GM19452 (cell line): ENCODE measurements at regions not wholly inside any gene's neighbourhood (a gene's known extent, or its start where the extent isn't known, plus 50 kb on each side); places are given as distances from the start of the nearest gene placed in this dataset.
"Not testable (repeated sequence)": the region's sequence is repeated elsewhere in the genome, so short reads cannot be mapped to it uniquely, and the experiment has no call there.

ENCODE experiments used
- ATAC-seq: cut with Tn5 transposase; IDR thresholded peaks from one replicate; pipeline ENCODE4 v1.9.1; 2021; ENCODE audit not compliant: unreplicated experiment

- not testable (repeated sequence) for ATAC-seq
Observed at GRCh38 chr9:42325142-42325541, 141.7 kb downstream of the SPATA31A6 start.

DNA sequence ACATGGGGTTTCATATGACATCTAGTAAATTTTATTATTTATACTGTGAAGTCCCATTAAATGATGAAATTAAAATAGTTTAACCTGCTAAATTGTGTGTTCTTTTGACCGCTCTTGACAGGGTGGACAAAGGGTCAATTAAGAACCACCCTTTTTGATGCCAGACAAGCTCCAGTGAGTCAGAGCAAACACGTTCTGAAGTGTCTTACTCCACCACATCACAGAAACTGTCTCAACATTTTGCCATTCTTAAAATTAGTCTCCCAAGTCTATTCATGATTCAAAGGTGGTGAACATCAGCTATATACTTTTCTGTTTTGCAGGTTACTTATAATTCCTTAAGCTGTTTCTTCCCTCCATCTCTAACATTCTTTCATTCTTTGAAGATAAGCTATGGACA lies 142.1 kb downstream of the SPATA31A6 start:
- ATAC-seq = not testable (repeated sequence)

DNA sequence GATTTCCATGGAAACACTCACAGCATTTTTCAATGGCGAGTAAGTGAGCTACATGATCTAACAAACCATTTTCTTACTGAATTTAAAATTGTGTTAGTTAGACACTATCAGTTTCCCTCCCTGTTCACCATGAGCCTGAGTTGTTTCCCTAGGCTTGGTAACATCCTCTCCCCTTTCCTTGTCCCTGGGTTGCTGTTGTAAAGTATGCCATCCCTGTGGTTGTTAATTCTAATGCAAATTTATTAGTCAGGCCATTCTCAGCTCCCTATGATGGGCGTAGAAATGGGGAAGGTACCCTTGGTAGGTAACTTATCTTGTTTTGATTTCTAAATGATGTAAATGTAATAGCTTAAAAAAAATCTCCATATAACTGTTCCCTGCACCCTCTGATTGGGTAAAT lies 143.0 kb downstream of the SPATA31A6 start:
- not testable (repeated sequence) for ATAC-seq

DNA sequence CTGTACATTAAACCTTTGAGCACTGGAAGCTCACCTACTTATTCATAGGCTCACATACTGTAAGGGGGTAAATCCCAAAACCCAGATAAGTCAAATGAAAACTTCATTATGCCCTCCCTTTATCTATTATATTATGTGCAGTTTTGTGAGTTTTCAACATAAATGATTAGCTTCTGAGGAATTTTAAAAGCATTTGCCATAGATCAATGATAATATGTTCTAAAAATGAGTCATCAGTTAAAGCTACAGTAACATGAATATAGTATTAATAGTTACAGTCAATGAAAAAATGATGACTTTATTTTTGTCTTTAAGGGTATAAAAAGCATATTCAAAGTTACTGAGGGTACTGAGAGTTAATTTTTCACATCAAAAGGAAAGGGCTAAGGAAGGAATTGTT lies 151.9 kb downstream of the SPATA31A6 start:
- not testable (repeated sequence) for ATAC-seq

GRCh38 chr9:42335984-42336657 lies 152.7 kb downstream of the SPATA31A6 start:
- ATAC-seq = not testable (repeated sequence)

GRCh38 chr9:42338275-42338674 lies 154.8 kb downstream of the SPATA31A6 start:
- not testable (repeated sequence) for ATAC-seq

- ATAC-seq = not testable (repeated sequence)
Observed at GRCh38 chr9:42339671-42340434, 156.4 kb downstream of the SPATA31A6 start.

DNA sequence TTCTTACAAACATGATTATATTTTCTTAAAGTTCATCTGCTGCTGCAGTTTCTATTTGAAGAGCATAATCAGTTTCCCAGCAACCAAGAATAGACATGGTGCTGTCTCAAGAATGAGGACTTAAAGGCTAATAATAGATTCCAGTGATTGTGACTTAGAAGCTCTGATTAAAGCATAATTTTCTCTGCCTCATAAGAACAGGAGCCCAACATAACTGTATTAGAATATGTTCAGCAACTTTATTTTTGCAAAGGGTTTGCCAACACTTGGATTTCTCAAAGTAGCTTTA lies 156.9 kb downstream of the SPATA31A6 start:
- not testable (repeated sequence) for ATAC-seq

GRCh38 chr9:42341860-42342259 lies 158.4 kb downstream of the SPATA31A6 start:
- ATAC-seq = not testable (repeated sequence)

DNA sequence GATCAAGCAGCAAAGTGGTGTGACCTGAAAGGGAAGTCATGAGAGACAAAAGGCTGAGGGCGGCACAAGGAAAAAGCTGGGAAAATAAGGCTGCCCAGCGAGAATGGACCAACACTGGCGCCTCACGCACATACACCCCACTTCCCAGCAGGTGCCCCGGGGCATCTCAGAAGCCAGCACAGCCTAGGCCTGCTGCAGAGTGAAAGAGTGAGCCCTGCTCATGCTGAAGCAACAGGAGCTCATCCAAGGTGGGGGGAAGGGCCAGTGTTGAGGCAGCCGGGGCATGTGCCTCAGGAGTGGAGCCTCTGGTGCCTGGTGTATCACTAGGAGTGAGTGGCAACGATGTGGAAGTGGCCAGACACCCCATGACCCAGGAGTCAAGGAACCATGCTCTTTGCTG lies 158.8 kb downstream of the SPATA31A6 start:
- not testable (repeated sequence) for ATAC-seq

GRCh38 chr9:42344508-42344907 lies 161.0 kb downstream of the SPATA31A6 start:
- ATAC-seq = not testable (repeated sequence)

DNA sequence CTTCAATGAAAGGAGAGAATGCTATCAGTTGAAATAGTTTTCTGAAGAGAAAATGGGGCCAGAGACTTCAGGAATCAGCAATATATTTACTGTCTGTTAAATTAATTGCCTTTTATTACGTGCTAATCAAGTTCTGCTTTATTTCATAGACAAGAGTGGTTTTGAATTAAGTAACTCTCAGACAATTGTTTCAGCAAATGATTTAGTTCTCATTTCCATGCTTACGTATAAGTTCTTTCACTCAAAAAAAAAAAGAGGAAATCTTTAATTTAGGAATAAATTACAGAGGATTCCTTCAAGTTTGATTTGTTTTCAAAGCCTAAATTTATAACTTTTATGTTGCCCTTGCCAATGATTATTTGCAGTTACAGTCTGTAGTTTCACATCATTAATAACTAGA lies 163.5 kb downstream of the SPATA31A6 start:
- ATAC-seq = not testable (repeated sequence)

DNA sequence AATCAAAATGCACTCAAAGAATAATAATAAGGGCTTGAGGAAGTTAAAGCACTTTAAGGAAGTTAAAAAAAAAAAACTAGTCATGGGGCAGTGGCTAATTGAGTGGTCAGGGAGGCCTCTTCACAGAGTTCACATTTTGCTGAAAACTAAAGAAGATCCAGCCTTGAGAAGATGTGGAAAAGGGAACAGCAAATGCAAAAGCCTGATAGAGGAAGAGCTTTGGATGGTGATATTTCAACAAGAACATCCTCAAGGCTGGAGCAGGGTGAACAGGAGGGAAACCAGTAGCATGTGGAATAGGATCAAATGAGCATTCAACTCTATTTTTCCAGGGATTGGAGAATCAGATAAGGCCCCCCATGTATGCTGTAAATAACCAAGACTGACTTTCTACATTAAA lies 165.7 kb downstream of the SPATA31A6 start:
- ATAC-seq = not testable (repeated sequence)

DNA sequence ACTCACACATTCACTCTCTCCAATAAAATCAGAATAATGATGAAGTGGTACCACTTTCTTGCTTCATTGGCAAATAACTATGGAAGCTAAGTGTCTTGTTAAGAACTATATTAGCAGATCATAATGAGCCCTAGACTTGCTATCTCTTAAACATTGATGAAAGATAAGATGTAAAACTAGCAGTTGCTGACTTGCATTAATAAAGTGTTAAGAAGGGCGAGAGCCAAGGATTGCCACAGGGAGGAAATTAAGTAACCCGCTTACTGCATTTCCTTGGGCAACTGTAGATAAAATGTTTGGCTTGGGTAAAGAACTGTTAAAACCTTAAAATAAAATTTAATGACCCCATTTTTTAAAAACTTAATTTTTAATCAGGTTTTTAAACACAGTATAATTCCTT lies 167.0 kb downstream of the SPATA31A6 start:
- not testable (repeated sequence) for ATAC-seq

DNA sequence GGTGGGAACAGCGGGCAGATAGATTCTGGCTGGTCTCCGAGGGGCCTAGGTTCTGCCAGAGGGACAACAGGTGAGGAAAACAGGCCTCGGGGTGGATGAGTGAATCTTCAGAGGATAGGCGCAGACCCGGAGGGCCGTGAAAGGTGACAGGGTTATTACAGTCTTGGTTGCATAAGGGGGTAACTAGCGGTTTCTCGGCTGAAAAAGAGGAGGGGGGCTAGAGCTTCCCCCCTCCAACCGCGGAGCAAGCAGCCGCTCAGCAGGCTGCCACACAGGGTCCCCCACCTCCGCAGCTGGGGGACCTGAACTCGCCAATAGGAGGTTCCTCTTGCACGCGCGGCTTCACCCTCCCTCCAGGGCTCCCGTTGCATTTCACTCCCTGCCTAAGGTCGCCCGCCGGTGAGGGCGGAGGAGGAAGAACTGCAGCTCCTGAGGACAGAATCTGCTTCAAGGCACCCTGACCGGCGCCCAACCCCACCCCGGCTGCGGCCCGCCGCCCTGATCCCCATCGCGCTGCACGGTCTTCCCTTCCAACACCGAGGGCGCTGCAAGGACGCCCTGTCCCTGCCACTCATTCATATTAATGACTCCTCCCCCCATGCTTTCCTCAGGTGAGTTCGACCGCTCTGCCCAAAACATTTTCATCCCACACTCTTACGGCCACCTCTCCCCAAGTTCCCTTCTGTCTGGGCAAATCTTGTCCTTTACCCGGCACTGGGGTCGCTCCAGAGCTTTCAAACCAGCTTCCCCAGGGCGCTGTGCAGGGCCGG lies 174.3 kb downstream of the SPATA31A6 start:
- not testable (repeated sequence) for ATAC-seq

GRCh38 chr9:42358626-42359247 lies 175.3 kb downstream of the SPATA31A6 start:
- ATAC-seq = not testable (repeated sequence)

DNA sequence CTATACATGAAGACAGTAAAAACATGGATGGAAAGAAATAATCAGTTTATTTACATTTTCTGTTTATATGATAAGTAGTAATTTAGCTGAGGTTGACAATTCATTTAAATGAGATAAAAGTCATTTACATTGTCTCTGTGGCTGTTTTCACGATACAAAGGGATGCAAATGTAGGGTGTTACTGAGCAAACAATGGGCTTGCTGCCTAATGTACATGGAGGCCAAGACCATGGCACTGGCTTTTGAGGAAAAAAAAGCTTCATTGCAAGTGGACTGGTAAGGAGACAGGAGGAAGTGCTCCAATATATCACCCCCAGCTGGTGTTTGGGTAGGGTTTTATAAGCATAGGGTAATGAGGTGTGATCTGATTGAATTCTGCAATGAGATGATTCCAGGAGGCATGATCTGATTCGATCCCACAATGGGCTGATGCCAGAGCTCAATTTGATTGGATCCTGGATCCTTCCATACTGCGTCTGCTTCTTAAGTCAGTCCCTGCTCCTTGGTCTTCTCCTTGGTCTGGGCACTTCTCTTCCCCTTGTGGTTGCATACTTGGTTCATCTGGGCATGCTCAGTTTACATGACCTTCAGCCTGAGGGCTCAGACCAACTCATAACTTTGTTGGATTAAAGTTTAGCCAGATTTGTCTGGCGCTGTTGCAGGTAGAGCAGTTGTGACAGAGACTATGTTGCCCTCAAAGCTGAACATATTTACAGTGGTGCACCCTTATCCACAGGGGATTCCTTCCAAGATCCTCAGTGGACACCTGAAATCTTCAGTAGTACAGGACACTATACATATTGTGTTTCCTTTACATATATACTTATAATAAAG lies 181.2 kb downstream of the SPATA31A6 start:
- not testable (repeated sequence) for ATAC-seq

DNA sequence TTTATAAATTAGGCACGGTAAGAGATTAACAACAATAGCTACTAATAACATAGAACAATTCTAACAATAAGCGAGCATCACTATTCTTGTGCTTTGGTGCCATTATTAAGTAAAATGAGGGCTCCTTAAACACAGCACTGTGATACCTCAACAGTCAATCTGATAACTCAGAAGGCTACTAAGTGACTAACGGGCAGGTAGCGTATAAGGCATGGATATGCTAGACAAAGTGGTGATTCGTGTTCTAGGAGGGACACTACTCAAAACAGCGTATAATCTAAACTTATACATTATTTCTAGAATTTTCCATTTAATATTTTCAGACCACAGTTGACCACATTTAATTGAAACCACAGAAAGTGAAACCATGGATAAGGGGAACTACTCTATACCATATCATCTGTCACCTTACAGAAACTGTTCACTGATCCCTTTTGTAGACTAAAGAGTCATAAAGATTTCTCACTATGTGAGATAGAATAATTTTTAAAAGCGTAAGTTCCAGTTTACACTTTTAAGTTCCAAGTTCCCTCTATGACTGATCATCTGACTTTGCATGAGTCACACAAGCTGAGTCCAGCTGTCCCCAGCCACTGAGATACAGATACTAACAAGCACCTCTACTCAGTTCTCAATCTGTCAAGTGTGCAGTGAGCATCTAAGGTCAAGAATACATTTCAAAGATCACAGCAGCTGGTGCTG lies 181.9 kb downstream of the SPATA31A6 start:
- peak; percentile 82 for ATAC-seq

DNA sequence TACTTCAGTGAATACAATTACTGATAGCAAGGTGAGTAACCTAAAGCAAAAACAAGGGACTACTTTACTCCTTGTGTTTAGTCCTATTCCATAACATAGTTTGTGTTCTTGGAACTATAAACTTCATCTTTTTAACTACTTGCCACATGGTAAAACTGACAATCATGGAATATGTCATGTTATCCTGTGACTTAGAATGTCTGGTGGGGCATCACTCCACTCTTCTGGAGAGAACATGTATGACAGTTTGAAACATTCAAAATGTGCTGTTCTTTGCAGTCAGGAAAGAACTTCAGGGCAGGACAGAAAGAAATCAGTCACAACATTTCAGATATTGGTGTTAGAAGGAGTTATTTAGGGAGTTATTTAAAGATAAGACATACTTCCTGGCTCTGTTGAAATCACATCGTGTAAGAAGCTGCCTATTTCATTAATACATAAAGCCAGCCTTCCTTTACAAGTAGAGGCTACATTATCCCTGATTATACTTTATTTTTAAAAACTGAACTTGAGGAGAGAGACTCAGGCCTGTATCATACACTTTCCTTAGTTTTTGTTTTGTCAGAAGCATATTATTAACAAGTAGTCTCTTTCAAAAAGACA lies 184.9 kb downstream of the SPATA31A6 start:
- ATAC-seq = not testable (repeated sequence)
